GM23338 (cell line): ENCODE measurements at regions not wholly inside any gene's neighbourhood (a gene's known extent, or its start where the extent isn't known, plus 50 kb on each side); places are given as distances from the start of the nearest gene placed in this dataset.

Experiments
- ATAC-seq: fragments of 200-7000 bp; cut with Tn5 transposase; 3 replicates; pipeline ENCODE4 v1.9.1; 2020
- DNase-seq: peaks from one replicate; pipeline ENCODE4 v3.0.0-alpha.2; 2015; ENCODE audit warnings: low spot score
- H2AFZ ChIP-seq: fragments of 200-600 bp; sonication (generic); 2 replicates; pipeline ENCODE4 v1.8.0; 2016; ENCODE audit warnings: antibody characterized with exemption, mild to moderate bottlenecking, moderate library complexity
- H3F3A ChIP-seq: fragments of 200-600 bp; sonication (generic); replicated peaks from 2 replicates; pipeline ENCODE4 v1.8.0; 2017; ENCODE audit warnings: antibody characterized with exemption, mixed run types, low read depth
- H3K27ac ChIP-seq: fragments of 200-600 bp; sonication (generic); 2 replicates; pipeline ENCODE4 v1.6.1; 2016; ENCODE audit warnings: low read depth
- H3K27me3 ChIP-seq: fragments of 200-600 bp; sonication (generic); 2 replicates; pipeline ENCODE4 v1.8.0; 2016; ENCODE audit warnings: mild to moderate bottlenecking, mixed run types, moderate library complexity; ENCODE audit not compliant: insufficient read depth
- H3K36me3 ChIP-seq: fragments of 200-600 bp; sonication (generic); 2 replicates; pipeline ENCODE4 v1.8.0; 2016; ENCODE audit warnings: mild to moderate bottlenecking; ENCODE audit not compliant: insufficient read depth
- H3K4me1 ChIP-seq: fragments of 200-600 bp; sonication (generic); 2 replicates; pipeline ENCODE4 v1.8.0; 2016; ENCODE audit warnings: mild to moderate bottlenecking, moderate library complexity; ENCODE audit not compliant: insufficient read depth
- H3K4me2 ChIP-seq: fragments of 200-600 bp; sonication (generic); 2 replicates; pipeline ENCODE4 v1.7.1; 2017; ENCODE audit warnings: mixed run types
- H3K4me3 ChIP-seq: fragments of 200-600 bp; sonication (generic); 2 replicates; pipeline ENCODE4 v1.6.1; 2016; ENCODE audit warnings: mixed run types
- H3K79me2 ChIP-seq: fragments of 200-600 bp; sonication (generic); replicated peaks from 2 replicates; pipeline ENCODE4 v1.8.0; 2017; ENCODE audit warnings: mild to moderate bottlenecking; ENCODE audit not compliant: insufficient read depth
- H3K9me2 ChIP-seq: fragments of 200-600 bp; sonication (generic); 2 replicates; pipeline ENCODE4 v1.8.0; 2017; ENCODE audit not compliant: insufficient read depth
- H4K20me1 ChIP-seq: fragments of 200-600 bp; sonication (generic); replicated peaks from 2 replicates; pipeline ENCODE4 v1.8.0; 2017; ENCODE audit warnings: mild to moderate bottlenecking; ENCODE audit not compliant: insufficient read depth
- H3K27ac Mint-ChIP-seq: 2 replicates; pipeline ENCODE4 v1.8.0; 2020; ENCODE audit warnings: inconsistent platforms, mild to moderate bottlenecking, moderate library complexity, mixed read lengths
- H3K27me3 Mint-ChIP-seq: 3 replicates; pipeline ENCODE4 v1.8.0; 2022; ENCODE audit warnings: low read depth, mild to moderate bottlenecking, moderate library complexity, mixed read lengths, inconsistent platforms; ENCODE audit not compliant: insufficient read depth, poor library complexity
- H3K36me3 Mint-ChIP-seq: 3 replicates; pipeline ENCODE4 v1.8.0; 2021; ENCODE audit warnings: low read depth, mild to moderate bottlenecking, inconsistent platforms, moderate library complexity, mixed read lengths
- H3K4me1 Mint-ChIP-seq: 3 replicates; pipeline ENCODE4 v1.8.0; 2020; ENCODE audit warnings: mild to moderate bottlenecking, inconsistent platforms, mixed read lengths
- H3K4me3 Mint-ChIP-seq: 3 replicates; pipeline ENCODE4 v1.8.0; 2021; ENCODE audit warnings: moderate library complexity, mild to moderate bottlenecking, inconsistent platforms, mixed read lengths
- H3K9me3 Mint-ChIP-seq: 3 replicates; pipeline ENCODE4 v1.8.0; 2020; ENCODE audit warnings: moderate library complexity, mild to moderate bottlenecking, inconsistent platforms, mixed read lengths
- CREB1 ChIP-seq: fragments of 250-450 bp; sonication (Bioruptor Pico); IDR thresholded peaks from 2 replicates; pipeline ENCODE4 v1.5.0; 2020; ENCODE audit warnings: low read depth, mild to moderate bottlenecking, moderate library complexity
- CTCF ChIP-seq, 2 experiments: fragments of 200-600 bp in 1 of 2; sonication (generic) in 1 of 2; conservative IDR thresholded peaks; 2 replicates each; pipeline versions ENCODE4 v1.5.1 to v1.6.1; 2016 to 2017; ENCODE audit warnings: antibody characterized with exemption in 2 of 2, low read depth in 2 of 2, mild to moderate bottlenecking in 2 of 2, moderate library complexity in 1 of 2
- EZH2 ChIP-seq: fragments of 200-600 bp; sonication (generic); IDR thresholded peaks from one replicate; pipeline ENCODE4 v1.8.0; 2017; ENCODE audit warnings: antibody characterized with exemption, mild to moderate bottlenecking, low read depth; ENCODE audit not compliant: unreplicated experiment
- EZH2phosphoT487 ChIP-seq: fragments of 200-600 bp; sonication (generic); IDR thresholded peaks from one replicate; pipeline ENCODE4 v1.8.1; 2018; ENCODE audit warnings: antibody characterized with exemption; ENCODE audit not compliant: unreplicated experiment
- JUNB ChIP-seq: IDR thresholded peaks from one replicate; pipeline ENCODE4 v1.6.1; 2016; ENCODE audit warnings: antibody characterized with exemption; ENCODE audit not compliant: unreplicated experiment
- NANOG ChIP-seq: IDR thresholded peaks from 2 replicates; pipeline ENCODE4 v1.6.1; 2016; ENCODE audit warnings: antibody characterized with exemption, borderline replicate concordance
- POLR2AphosphoS5 ChIP-seq: IDR thresholded peaks from 2 replicates; pipeline ENCODE4 v1.6.1; 2016; ENCODE audit warnings: antibody characterized with exemption, low read depth
- ZNF114 ChIP-seq: fragments of 250-450 bp; sonication (Bioruptor Pico); IDR thresholded peaks from 2 replicates; pipeline ENCODE4 v1.5.0; 2020; ENCODE audit warnings: mild to moderate bottlenecking, moderate library complexity
- TF ChIP-seq, protein P1 (sequence below): IDR thresholded peaks from 2 replicates; pipeline ENCODE4 v1.6.1; 2016; ENCODE audit warnings: antibody characterized with exemption

- Mint-ChIP-seq H3K4me1 (peaks cover 11% of the 10 kb centered on the region; the same call in 2 of the 3 replicates), H3K4me3 (no peak overlapping the region), H3K9me3 (peaks cover 17% of the 10 kb centered on the region), H3K27ac (no peak overlapping the region), H3K27me3 (no peaks in the 10 kb centered on the region), H3K36me3 (peaks cover 21% of the 10 kb centered on the region; the same call in 2 of the 3 replicates)
- Histone ChIP-seq H3K27ac (no peak overlapping the region), H3K36me3 (peaks cover 4% of the 10 kb centered on the region; the same call in 1 of the 2 replicates), H3F3A (no peaks in the 10 kb centered on the region), H2AFZ (no peak overlapping the region), H3K4me2 (no peak overlapping the region), H3K9me2 (no peaks in the 10 kb centered on the region), H3K27me3 (no peaks in the 10 kb centered on the region), H3K4me3 (no peak overlapping the region), H3K4me1 (peaks cover 10% of the 10 kb centered on the region), H4K20me1 (no peaks in the 10 kb centered on the region), H3K79me2 (no peaks in the 10 kb centered on the region)
- TF ChIP-seq CREB1 (CRISPR knock-in tag) (no peak), EZH2 (no peak)
- ATAC-seq (no peak), DNase-seq (no peak)
These were observed 665.1 kb upstream of the COX7C start for GRCh38 chr5:85952680-85953079.

- Histone ChIP-seq H3F3A (no peaks in the 10 kb centered on the region), H3K9me2 (no peaks in the 10 kb centered on the region), H3K36me3 (no peaks in the 10 kb centered on the region), H3K4me1 (no peaks in the 10 kb centered on the region; the same call in 1 of the 2 replicates), H4K20me1 (no peaks in the 10 kb centered on the region), H3K27me3 (no peaks in the 10 kb centered on the region), H3K79me2 (no peaks in the 10 kb centered on the region), H3K27ac (no peak overlapping the region), H3K4me3 (no peak overlapping the region), H2AFZ (no peak overlapping the region), H3K4me2 (no peak overlapping the region)
- TF ChIP-seq CTCF (conservative IDR thresholded peaks at IDR 0.05; ENCODE audit: low read depth in 2 of 2), result no peak
- no peak for TF ChIP-seq POLR2AphosphoS5
- TF ChIP-seq JUNB, result no peak
- no peak for TF ChIP-seq ZNF114 (CRISPR knock-in tag)
- no peak for ATAC-seq
- Mint-ChIP-seq H3K36me3 (no peaks in the 10 kb centered on the region), H3K4me1 (no peaks in the 10 kb centered on the region; the same call in 2 of the 3 replicates), H3K9me3 (no peaks in the 10 kb centered on the region), H3K4me3 (no peak overlapping the region), H3K27ac (no peak overlapping the region), H3K27me3 (no peaks in the 10 kb centered on the region)
- DNase-seq, result no peak
These were observed 650.1 kb upstream of the COX7C start for GRCh38 chr5:85967681-85968080.

- Mint-ChIP-seq H3K9me3 (no peaks in the 10 kb centered on the region), H3K36me3 (no peaks in the 10 kb centered on the region), H3K27ac (no peak overlapping the region), H3K4me3 (no peak overlapping the region), H3K4me1 (no peaks in the 10 kb centered on the region), H3K27me3 (no peaks in the 10 kb centered on the region)
- no peak for DNase-seq
- H3K4me1 ChIP-seq, result no peaks in the 10 kb centered on the region
- no peak for TF ChIP-seq EZH2phosphoT487
- no peak for TF ChIP-seq POLR2AphosphoS5
- no peak for TF ChIP-seq EZH2
- no peak for TF ChIP-seq CREB1 (CRISPR knock-in tag)
- no peak for TF ChIP-seq CTCF (conservative IDR thresholded peaks at IDR 0.05; ENCODE audit: low read depth in 2 of 2)
- TF ChIP-seq, protein P1, sequence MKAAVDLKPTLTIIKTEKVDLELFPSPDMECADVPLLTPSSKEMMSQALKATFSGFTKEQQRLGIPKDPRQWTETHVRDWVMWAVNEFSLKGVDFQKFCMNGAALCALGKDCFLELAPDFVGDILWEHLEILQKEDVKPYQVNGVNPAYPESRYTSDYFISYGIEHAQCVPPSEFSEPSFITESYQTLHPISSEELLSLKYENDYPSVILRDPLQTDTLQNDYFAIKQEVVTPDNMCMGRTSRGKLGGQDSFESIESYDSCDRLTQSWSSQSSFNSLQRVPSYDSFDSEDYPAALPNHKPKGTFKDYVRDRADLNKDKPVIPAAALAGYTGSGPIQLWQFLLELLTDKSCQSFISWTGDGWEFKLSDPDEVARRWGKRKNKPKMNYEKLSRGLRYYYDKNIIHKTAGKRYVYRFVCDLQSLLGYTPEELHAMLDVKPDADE, result no peak
- no peak for TF ChIP-seq NANOG
- ATAC-seq, result no peak
- no peaks in the 10 kb centered on the region for H3F3A ChIP-seq
- no peaks in the 10 kb centered on the region for H3K79me2 ChIP-seq
- no peak overlapping the region for H2AFZ ChIP-seq
- H3K4me3 ChIP-seq, result no peak overlapping the region
- no peaks in the 10 kb centered on the region for H3K9me2 ChIP-seq
- H3K27ac ChIP-seq, result no peak overlapping the region
- no peaks in the 10 kb centered on the region for H3K27me3 ChIP-seq
- no peaks in the 10 kb centered on the region for H4K20me1 ChIP-seq
- no peaks in the 10 kb centered on the region for H3K36me3 ChIP-seq
- H3K4me2 ChIP-seq, result no peak overlapping the region
These were observed 645.2 kb upstream of the COX7C start for GRCh38 chr5:85972539-85972938.
